A673 (cell line): ENCODE measurements at regions not wholly inside any gene's neighbourhood (a gene's known extent, or its start where the extent isn't known, plus 50 kb on each side); places are given as distances from the start of the nearest gene placed in this dataset.

Source experiments
- BruUV-seq: library from RNA; stranded (reverse); fragments of 400-500 nt; replicated peaks from 2 replicates; lab custom pipeline; 2021; lab: Mats Ljungman, UMichigan
- CTCF ChIA-PET: fragments of 300-600 bp; sonication (Branson Sonifier 250); formaldehyde crosslinking; loops from one replicate; lab custom pipeline; 2022; ENCODE audit warnings: antibody characterized with exemption; lab: Charles Lee
- POLR2A ChIA-PET: fragments of 300-600 bp; sonication (Branson Sonifier 250); formaldehyde crosslinking; loops from one replicate; lab custom pipeline; 2022; ENCODE audit warnings: antibody characterized with exemption; ENCODE audit not compliant: low non-redundant PET; lab: Charles Lee
- DNase-seq: peaks from one replicate; pipeline ENCODE4 v3.0.0-alpha.2; 2015; ENCODE audit warnings: low spot score
- H3K27ac ChIP-seq: fragments of 200-600 bp; sonication (generic); 2 replicates; pipeline ENCODE4 v1.5.1; 2016; ENCODE audit warnings: mixed run types, low read depth, mild to moderate bottlenecking, mixed read lengths, antibody characterized with exemption, low read length; ENCODE audit not compliant: poor library complexity, severe bottlenecking
- H3K27me3 ChIP-seq: fragments of 200-600 bp; sonication (generic); replicated peaks from 2 replicates; pipeline ENCODE4 v1.6.1; 2017; ENCODE audit warnings: mixed run types, low read depth, mild to moderate bottlenecking, mixed read lengths, antibody characterized with exemption, low read length; ENCODE audit not compliant: insufficient read depth, poor library complexity
- H3K36me3 ChIP-seq: fragments of 200-600 bp; sonication (generic); 2 replicates; pipeline ENCODE4 v1.6.1; 2016; ENCODE audit warnings: mixed run types, mild to moderate bottlenecking, mixed read lengths, antibody characterized with exemption, low read length; ENCODE audit not compliant: insufficient read depth, poor library complexity, severe bottlenecking
- H3K4me1 ChIP-seq: fragments of 200-600 bp; sonication (generic); 2 replicates; pipeline ENCODE4 v1.6.1; 2017; ENCODE audit warnings: mixed run types, mild to moderate bottlenecking, mixed read lengths, antibody characterized with exemption, low read length; ENCODE audit not compliant: insufficient read depth, poor library complexity, severe bottlenecking
- H3K4me3 ChIP-seq: fragments of 200-600 bp; sonication (generic); 2 replicates; pipeline ENCODE4 v1.5.1; 2016; ENCODE audit warnings: low read depth, mixed run types, mild to moderate bottlenecking, mixed read lengths, low read length; ENCODE audit not compliant: poor library complexity, severe bottlenecking
- H3K9me3 ChIP-seq: fragments of 200-600 bp; sonication (generic); 2 replicates; pipeline ENCODE4 v1.6.1; 2016; ENCODE audit warnings: mixed run types, low read depth, mild to moderate bottlenecking, mixed read lengths, antibody characterized with exemption, low read length; ENCODE audit not compliant: poor library complexity, severe bottlenecking
- CTCF ChIP-seq: fragments of 300-800, 200-600 bp; sonication (generic); conservative IDR thresholded peaks from 2 replicates; pipeline ENCODE4 v1.5.1; 2017; ENCODE audit warnings: low read depth, mild to moderate bottlenecking, antibody characterized with exemption, low read length, moderate library complexity, mixed read lengths
- EZH2 ChIP-seq: fragments of 200-600 bp; sonication (generic); IDR thresholded peaks from 2 replicates; pipeline ENCODE4 v1.6.1; 2017; ENCODE audit warnings: borderline replicate concordance, low read depth, mild to moderate bottlenecking, mixed read lengths, antibody characterized with exemption, low read length; ENCODE audit not compliant: poor library complexity, severe bottlenecking
- intact Hi-C: fragments of 100-400 bp; cut with micrococcal nuclease; formaldehyde crosslinking; loops from one replicate; pipeline ENCODE4 v1.10.0; 2022; ENCODE audit not compliant: unreplicated experiment

GRCh38 chr16:7765079-7765550 lies 432.5 kb downstream of the RBFOX1 start:
- intact Hi-C loops: no loop called here
- no peaks in the 10 kb centered on the region for H3K27me3 ChIP-seq
- no peaks in the 10 kb centered on the region for H3K4me1 ChIP-seq
- ChIA-PET POLR2A (no interaction called here), CTCF (no interaction called here)
- H3K4me3 ChIP-seq: no peak overlapping the region
- DNase-seq: no peak
- no peaks in the 10 kb centered on the region for H3K36me3 ChIP-seq
- no peak for TF ChIP-seq CTCF
- TF ChIP-seq EZH2: no peak
- no peak overlapping the region for H3K27ac ChIP-seq
- H3K9me3 ChIP-seq: no peaks in the 10 kb centered on the region
- BruUV-seq: no TSS peak

GRCh38 chr16:7763111-7763510 lies 430.5 kb downstream of the RBFOX1 start:
- H3K27me3 ChIP-seq: no peaks in the 10 kb centered on the region
- no peak overlapping the region for H3K27ac ChIP-seq
- POLR2A ChIA-PET: no interaction called here
- intact Hi-C loops: no loop called here
- DNase-seq: no peak
- no peaks in the 10 kb centered on the region for H3K36me3 ChIP-seq
- no peaks in the 10 kb centered on the region for H3K9me3 ChIP-seq
- no peak for TF ChIP-seq CTCF
- no peak for TF ChIP-seq EZH2
- H3K4me1 ChIP-seq: no peaks in the 10 kb centered on the region
- no TSS peak for BruUV-seq
- CTCF ChIA-PET: no interaction called here
- no peak overlapping the region for H3K4me3 ChIP-seq
